Keratinocyte (primary cell): ENCODE measurements at regions not wholly inside any gene's neighbourhood (a gene's known extent, or its start where the extent isn't known, plus 50 kb on each side); places are given as distances from the start of the nearest gene placed in this dataset.

Experiments used
- DNase-seq: peaks from one replicate; pipeline ENCODE4 v3.0.0-alpha.2; 2011; ENCODE audit warnings: low read depth, missing footprints, low spot score
- FAIRE-seq: peaks from 2 replicates; lab custom pipeline; 2011; peaks lifted over from hg19 to GRCh38; lab: Jason Lieb, UNC
- H2AFZ ChIP-seq: 2 replicates; pipeline ENCODE4 v1.6.0; 2012; ENCODE audit warnings: low read length, control low read depth, inconsistent platforms; ENCODE audit not compliant: control insufficient read depth
- H3K27ac ChIP-seq: 2 replicates; pipeline ENCODE4 v1.5.1; 2011; ENCODE audit warnings: low read length; ENCODE audit not compliant: control insufficient read depth, insufficient read depth
- H3K27me3 ChIP-seq: 3 replicates; pipeline ENCODE4 v1.6.0; 2011; ENCODE audit warnings: low read length; ENCODE audit not compliant: control insufficient read depth, insufficient read depth; ENCODE audit errors: extremely low read depth
- H3K36me3 ChIP-seq, 2 experiments: 2 replicates in 1 of 2; 3 replicates in 1 of 2; pipeline ENCODE4 v1.5.1; 2011; ENCODE audit warnings: low read length in 2 of 2, mild to moderate bottlenecking in 1 of 2; ENCODE audit not compliant: control insufficient read depth in 2 of 2, insufficient read depth in 2 of 2; ENCODE audit errors: extremely low read depth in 1 of 2
- H3K4me1 ChIP-seq: 3 replicates; pipeline ENCODE4 v1.5.1; 2011; ENCODE audit warnings: low read length; ENCODE audit not compliant: control insufficient read depth, insufficient read depth; ENCODE audit errors: extremely low read depth
- H3K4me2 ChIP-seq: 3 replicates; pipeline ENCODE4 v1.6.0; 2011; ENCODE audit warnings: low read depth, low read length; ENCODE audit not compliant: control insufficient read depth, insufficient read depth; ENCODE audit errors: extremely low read depth
- H3K4me3 ChIP-seq, 3 experiments: fragments of 200-600 bp in 1 of 3; sonication (generic) in 1 of 3; 2 replicates in 2 of 3; 3 replicates in 1 of 3; pipeline ENCODE4 v1.5.1; 2011 to 2016; ENCODE audit warnings: low read length in 3 of 3, mild to moderate bottlenecking in 3 of 3, control low read depth in 2 of 3, inconsistent platforms in 1 of 3, low read depth in 1 of 3, mixed read lengths in 1 of 3, mixed run types in 1 of 3, moderate library complexity in 1 of 3; ENCODE audit not compliant: control insufficient read depth in 2 of 3, insufficient read depth in 2 of 3; ENCODE audit errors: extremely low read depth in 1 of 3
- H3K79me2 ChIP-seq: 2 replicates; pipeline ENCODE4 v1.6.0; 2012; ENCODE audit warnings: low read length; ENCODE audit not compliant: control insufficient read depth, insufficient read depth
- H3K9ac ChIP-seq: 3 replicates; pipeline ENCODE4 v1.6.0; 2011; ENCODE audit warnings: low read length; ENCODE audit not compliant: control insufficient read depth, insufficient read depth; ENCODE audit errors: extremely low read depth
- H3K9me1 ChIP-seq: 3 replicates; pipeline ENCODE4 v1.6.0; 2011; ENCODE audit warnings: low read length; ENCODE audit not compliant: control insufficient read depth, insufficient read depth; ENCODE audit errors: extremely low read depth
- H3K9me3 ChIP-seq: 2 replicates; pipeline ENCODE4 v1.5.1; 2012; ENCODE audit warnings: low read depth, low read length; ENCODE audit not compliant: control insufficient read depth
- H4K20me1 ChIP-seq: 3 replicates; pipeline ENCODE4 v1.6.0; 2011; ENCODE audit warnings: low read length; ENCODE audit not compliant: control insufficient read depth, insufficient read depth; ENCODE audit errors: extremely low read depth
- EZH2 ChIP-seq: IDR thresholded peaks from one replicate; pipeline ENCODE4 v1.6.1; 2012; ENCODE audit warnings: inconsistent platforms, mild to moderate bottlenecking, low read length, moderate library complexity
- dilution Hi-C: fragments of 300-500 bp; cut with MboI; formaldehyde crosslinking; loops from one replicate; pipeline ENCODE4 v1.7.0; 2020; ENCODE audit warnings: low sequenced_read_pairs; ENCODE audit not compliant: extremely low pct_ligation_motif_present
- TF ChIP-seq, protein P1 (sequence below), 3 experiments: IDR thresholded peaks in 1 of 3; conservative IDR thresholded peaks in 1 of 3; optimal IDR thresholded peaks in 1 of 3; 2 replicates in 2 of 3; 3 replicates in 1 of 3; pipeline versions ENCODE3 to v1.5.1; 2011; ENCODE audit warnings: low read length in 3 of 3, mild to moderate bottlenecking in 3 of 3, moderate library complexity in 2 of 3, control low read depth in 1 of 3, inconsistent platforms in 1 of 3; ENCODE audit not compliant: insufficient read depth in 2 of 3; ENCODE audit errors: extremely low read depth in 1 of 3

DNA sequence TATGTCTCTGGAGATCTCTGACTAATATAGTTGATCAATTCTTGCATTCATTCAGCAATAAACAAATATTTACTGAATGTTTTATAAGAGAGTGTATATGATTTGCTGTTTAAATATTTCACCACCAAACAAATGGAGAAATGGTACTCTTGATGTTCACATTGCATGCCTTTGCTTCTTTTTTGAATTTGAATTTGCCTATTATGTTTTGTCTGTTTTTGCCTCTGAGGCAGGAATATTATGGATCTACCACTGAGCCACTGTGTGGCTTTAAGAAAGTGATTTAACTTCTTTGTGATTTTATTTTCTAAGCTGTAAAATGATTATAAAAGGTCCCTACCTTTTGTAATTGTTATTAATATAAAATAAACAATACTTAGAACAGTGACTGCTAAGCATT lies 345.0 kb downstream of the DOK5 start:
- Histone ChIP-seq H3K27ac (no peak overlapping the region), H3K9ac (no peak overlapping the region), H3K4me3 (no peak overlapping the region), H3K27me3 (no peaks in the 10 kb centered on the region), H3K4me2 (no peak overlapping the region), H3K9me1 (no peaks in the 10 kb centered on the region), H3K79me2 (no peaks in the 10 kb centered on the region), H2AFZ (no peak overlapping the region), H4K20me1 (no peaks in the 10 kb centered on the region), H3K9me3 (peaks cover 2% of the 10 kb centered on the region), H3K36me3 (no peaks in the 10 kb centered on the region), H3K4me1 (no peaks in the 10 kb centered on the region)
- dilution Hi-C loops: no loop called here
- no peak for DNase-seq
- no peak for TF ChIP-seq EZH2
- TF ChIP-seq, protein P1, sequence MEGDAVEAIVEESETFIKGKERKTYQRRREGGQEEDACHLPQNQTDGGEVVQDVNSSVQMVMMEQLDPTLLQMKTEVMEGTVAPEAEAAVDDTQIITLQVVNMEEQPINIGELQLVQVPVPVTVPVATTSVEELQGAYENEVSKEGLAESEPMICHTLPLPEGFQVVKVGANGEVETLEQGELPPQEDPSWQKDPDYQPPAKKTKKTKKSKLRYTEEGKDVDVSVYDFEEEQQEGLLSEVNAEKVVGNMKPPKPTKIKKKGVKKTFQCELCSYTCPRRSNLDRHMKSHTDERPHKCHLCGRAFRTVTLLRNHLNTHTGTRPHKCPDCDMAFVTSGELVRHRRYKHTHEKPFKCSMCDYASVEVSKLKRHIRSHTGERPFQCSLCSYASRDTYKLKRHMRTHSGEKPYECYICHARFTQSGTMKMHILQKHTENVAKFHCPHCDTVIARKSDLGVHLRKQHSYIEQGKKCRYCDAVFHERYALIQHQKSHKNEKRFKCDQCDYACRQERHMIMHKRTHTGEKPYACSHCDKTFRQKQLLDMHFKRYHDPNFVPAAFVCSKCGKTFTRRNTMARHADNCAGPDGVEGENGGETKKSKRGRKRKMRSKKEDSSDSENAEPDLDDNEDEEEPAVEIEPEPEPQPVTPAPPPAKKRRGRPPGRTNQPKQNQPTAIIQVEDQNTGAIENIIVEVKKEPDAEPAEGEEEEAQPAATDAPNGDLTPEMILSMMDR (optimal IDR thresholded peaks at IDR 0.05 in 1 of 3, IDR thresholded peaks at IDR 0.05 in 1 of 3, conservative IDR thresholded peaks at IDR 0.05 in 1 of 3; ENCODE audit: extremely low read depth in 1 of 3, insufficient read depth in 2 of 3, low read length in 3 of 3): no peak
- FAIRE-seq: no peak

GRCh38 chr20:54806462-54806861 lies 331.1 kb downstream of the DOK5 start:
- Histone ChIP-seq H3K9me1 (no peaks in the 10 kb centered on the region), H3K4me3 (no peak overlapping the region), H3K27ac (no peak overlapping the region), H4K20me1 (no peaks in the 10 kb centered on the region), H3K79me2 (no peaks in the 10 kb centered on the region), H3K9ac (no peak overlapping the region), H3K4me1 (no peaks in the 10 kb centered on the region), H3K9me3 (no peaks in the 10 kb centered on the region), H3K36me3 (no peaks in the 10 kb centered on the region), H2AFZ (no peak overlapping the region), H3K27me3 (no peaks in the 10 kb centered on the region), H3K4me2 (no peak overlapping the region)
- TF ChIP-seq, protein P1 (optimal IDR thresholded peaks at IDR 0.05 in 1 of 3, IDR thresholded peaks at IDR 0.05 in 1 of 3, conservative IDR thresholded peaks at IDR 0.05 in 1 of 3; ENCODE audit: extremely low read depth in 1 of 3, insufficient read depth in 2 of 3, low read length in 3 of 3): no peak
- TF ChIP-seq EZH2: no peak
- dilution Hi-C loops: no loop called here
- DNase-seq (no peak), FAIRE-seq (no peak)
